Naive thymus-derived CD4-positive, alpha-beta T cell (primary cell): ENCODE measurements at regions not wholly inside any gene's neighbourhood (a gene's known extent, or its start where the extent isn't known, plus 50 kb on each side); places are given as distances from the start of the nearest gene placed in this dataset.

Source experiments
- ATAC-seq: fragments of 150-1000 bp; cut with Tn5 transposase; 2 replicates; pipeline ENCODE4 v1.10.0; 2021; ENCODE audit warnings: mild to moderate bottlenecking, moderate library complexity
- CTCF ChIA-PET: fragments of 350-600 bp; sonication (Branson Sonifier 250); formaldehyde crosslinking; loops from one replicate; lab custom pipeline; 2021; ENCODE audit warnings: antibody characterized with exemption; lab: Charles Lee
- POLR2A ChIA-PET: fragments of 350-600 bp; sonication (Branson Sonifier 250); formaldehyde crosslinking; loops from one replicate; lab custom pipeline; 2021; ENCODE audit warnings: antibody characterized with exemption, inconsistent platforms; lab: Charles Lee
- DNase-seq, 9 donors: peaks; one replicate each; pipeline versions ENCODE4 v3.0.0 to v3.0.0-alpha.2; 2020 to 2022; ENCODE audit warnings: mixed read lengths in 1 of 9
- H3K27ac ChIP-seq: one replicate; pipeline ENCODE4 v1.7.0; 2013; ENCODE audit warnings: mild to moderate bottlenecking, low read depth, low read length, moderate library complexity
- H3K27me3 ChIP-seq, 2 donors: one replicate each; pipeline ENCODE4 v1.7.0; 2013; ENCODE audit warnings: low read length in 2 of 2, mild to moderate bottlenecking in 2 of 2, moderate library complexity in 2 of 2; ENCODE audit not compliant: control insufficient read depth in 2 of 2, insufficient read depth in 2 of 2
- H3K36me3 ChIP-seq, 3 experiments: 1 replicate in 2 of 3; 2 replicates in 1 of 3; pipeline ENCODE4 v1.7.0; 2013; ENCODE audit warnings: low read length in 3 of 3, mild to moderate bottlenecking in 3 of 3, moderate library complexity in 1 of 3; ENCODE audit not compliant: insufficient read depth in 3 of 3, control insufficient read depth in 2 of 3
- H3K4me1 ChIP-seq, 2 donors: one replicate each; pipeline ENCODE4 v1.7.0; 2013; ENCODE audit warnings: low read length in 2 of 2, mild to moderate bottlenecking in 2 of 2, moderate library complexity in 1 of 2; ENCODE audit not compliant: control insufficient read depth in 2 of 2, insufficient read depth in 2 of 2
- H3K4me3 ChIP-seq: 2 replicates; pipeline ENCODE4 v1.7.0; 2013; ENCODE audit warnings: mild to moderate bottlenecking, low read length
- H3K9me3 ChIP-seq, 3 experiments: 1 replicate in 2 of 3; 2 replicates in 1 of 3; pipeline ENCODE4 v1.7.0; 2013; ENCODE audit warnings: low read length in 3 of 3; ENCODE audit not compliant: control insufficient read depth in 2 of 3
- H3K27ac Mint-ChIP-seq, 9 donors: one replicate each; pipeline ENCODE4 v1.8.0; 2020 to 2022; ENCODE audit warnings: mixed read lengths in 9 of 9, mild to moderate bottlenecking in 8 of 9, moderate library complexity in 5 of 9, inconsistent platforms in 2 of 9
- H3K27me3 Mint-ChIP-seq, 5 donors: one replicate each; pipeline ENCODE4 v1.8.0; 2021 to 2022; ENCODE audit warnings: mixed read lengths in 5 of 5, mild to moderate bottlenecking in 1 of 5
- H3K36me3 Mint-ChIP-seq, 5 donors: one replicate each; pipeline ENCODE4 v1.8.0; 2020 to 2022; ENCODE audit warnings: mixed read lengths in 5 of 5, mild to moderate bottlenecking in 3 of 5, inconsistent platforms in 1 of 5
- H3K4me1 Mint-ChIP-seq, 7 donors: one replicate each; pipeline ENCODE4 v1.8.0; 2020 to 2022; ENCODE audit warnings: mixed read lengths in 7 of 7, mild to moderate bottlenecking in 3 of 7, inconsistent platforms in 1 of 7
- H3K4me3 Mint-ChIP-seq, 10 donors: one replicate each; pipeline ENCODE4 v1.8.0; 2020 to 2022; ENCODE audit warnings: mild to moderate bottlenecking in 10 of 10, mixed read lengths in 10 of 10, moderate library complexity in 6 of 10, inconsistent platforms in 2 of 10
- H3K9me3 Mint-ChIP-seq, 11 donors: one replicate each; pipeline ENCODE4 v1.8.0; 2020 to 2022; ENCODE audit warnings: mixed read lengths in 11 of 11, mild to moderate bottlenecking in 4 of 11, inconsistent platforms in 1 of 11, moderate library complexity in 1 of 11
- intact Hi-C, 2 donors: fragments of 100-400 bp; cut with micrococcal nuclease; formaldehyde crosslinking; loops; one replicate each; pipeline ENCODE4 v1.15.1; 2023

DNA sequence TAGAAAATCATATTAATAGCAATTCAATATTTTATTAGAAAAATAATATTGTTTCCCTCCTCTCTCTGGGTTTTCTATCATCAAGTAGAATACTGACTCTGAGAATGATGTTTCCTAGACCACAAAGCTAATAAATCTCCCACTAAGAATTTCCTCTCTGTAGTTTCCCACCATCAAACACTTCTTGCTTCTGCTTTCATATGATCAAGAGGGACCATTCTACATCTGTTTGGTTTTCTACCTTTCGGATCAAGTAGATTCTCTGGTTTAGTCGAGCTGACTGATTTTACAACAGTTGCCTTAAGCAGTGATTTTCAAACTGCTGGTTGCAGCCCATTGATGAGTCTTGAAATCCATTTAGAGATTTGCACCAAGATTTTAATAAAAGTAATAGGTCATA lies 240.2 kb upstream of the PTBP2 start:
- POLR2A ChIA-PET: no interaction called here
- Histone ChIP-seq H3K27ac (no peak overlapping the region), H3K36me3 (no peaks in the 10 kb centered on the region), H3K4me3 (no peak overlapping the region), H3K4me1 (no peaks in the 10 kb centered on the region), H3K27me3 (no peaks in the 10 kb centered on the region), H3K9me3 (no peaks in the 10 kb centered on the region)
- CTCF ChIA-PET: no interaction called here
- Mint-ChIP-seq H3K27ac (no peak overlapping the region), H3K4me3 (no peak overlapping the region), H3K27me3 (peaks cover 0 to 15% (median 7%) of the 10 kb centered on the region in 5 donors), H3K36me3 (no peaks in the 10 kb centered on the region), H3K4me1 (no peaks in the 10 kb centered on the region), H3K9me3 (peaks cover 0 to 5% (median 2%) of the 10 kb centered on the region in 11 donors)
- DNase-seq (no peak), ATAC-seq (no peak)
- intact Hi-C loops: no loop called here

DNA sequence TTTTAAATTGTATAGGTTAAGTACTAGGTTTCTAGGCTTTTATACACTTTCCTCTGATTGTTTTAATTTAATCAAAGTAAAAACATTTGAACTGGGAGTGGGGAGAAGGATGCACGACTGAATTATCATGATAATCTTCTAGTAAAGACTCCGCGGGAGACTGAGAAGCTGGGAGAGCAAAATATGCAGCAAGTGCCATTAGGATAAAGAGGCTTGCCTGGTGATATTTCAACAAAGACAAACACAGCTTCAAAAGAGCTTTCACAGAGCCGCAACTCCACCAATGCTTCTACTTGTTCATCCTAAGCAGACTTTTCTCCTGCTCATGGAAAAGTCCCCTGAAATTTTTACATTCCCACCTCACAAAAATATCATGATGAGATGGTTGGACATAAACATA lies 239.0 kb upstream of the PTBP2 start:
- CTCF ChIA-PET: no interaction called here
- no peaks in the 10 kb centered on the region for H3K9me3 ChIP-seq

DNA sequence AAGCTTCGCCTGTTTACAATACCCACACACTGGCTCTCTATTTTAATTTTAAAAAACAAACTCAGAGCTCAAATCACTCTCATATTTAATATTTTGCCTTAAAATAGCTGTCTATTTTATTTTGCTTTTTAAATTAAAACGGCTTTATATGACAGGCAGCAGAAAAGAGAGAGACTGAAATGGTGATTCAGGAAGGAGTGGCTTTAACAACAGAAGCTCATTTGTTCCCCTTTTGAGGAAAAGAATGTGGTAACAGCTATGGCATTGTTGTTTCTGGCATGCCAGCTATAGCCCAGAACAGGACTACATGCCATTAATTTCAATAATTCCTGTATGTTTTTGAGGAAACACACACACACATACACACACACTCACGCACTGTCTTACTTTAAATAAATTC lies 234.2 kb upstream of the PTBP2 start:
- Histone ChIP-seq H3K4me1 (no peaks in the 10 kb centered on the region), H3K27ac (no peak overlapping the region), H3K4me3 (no peak overlapping the region), H3K36me3 (no peaks in the 10 kb centered on the region), H3K9me3 (no peaks in the 10 kb centered on the region), H3K27me3 (no peaks in the 10 kb centered on the region)
- DNase-seq (no peak), ATAC-seq (no peak)
- ChIA-PET CTCF (no interaction called here), POLR2A (no interaction called here)
- Mint-ChIP-seq H3K9me3 (peaks cover 0 to 6% (median 0%) of the 10 kb centered on the region in 11 donors), H3K4me1 (no peaks in the 10 kb centered on the region), H3K27me3 (peaks cover 0 to 4% (median 0%) of the 10 kb centered on the region in 5 donors), H3K36me3 (no peaks in the 10 kb centered on the region), H3K4me3 (no peak overlapping the region), H3K27ac (no peak overlapping the region)
- intact Hi-C loops: no loop called here

More for the DNA sequence above, 239.0 kb upstream of the PTBP2 start:
- ATAC-seq (no peak), DNase-seq (no peak)
- Histone ChIP-seq H3K4me1 (no peaks in the 10 kb centered on the region), H3K27ac (no peak overlapping the region), H3K4me3 (no peak overlapping the region), H3K27me3 (no peaks in the 10 kb centered on the region), H3K36me3 (no peaks in the 10 kb centered on the region)
- intact Hi-C loops: no loop called here
- H3K27ac Mint-ChIP-seq: no peak overlapping the region
- H3K36me3 Mint-ChIP-seq: no peaks in the 10 kb centered on the region
- H3K4me1 Mint-ChIP-seq: no peaks in the 10 kb centered on the region
- POLR2A ChIA-PET: no interaction called here
- H3K4me3 Mint-ChIP-seq: no peak overlapping the region
- peaks cover 0 to 15% (median 7%) of the 10 kb centered on the region in 5 donors for H3K27me3 Mint-ChIP-seq
- H3K9me3 Mint-ChIP-seq: peaks cover 0 to 5% (median 2%) of the 10 kb centered on the region in 11 donors

DNA sequence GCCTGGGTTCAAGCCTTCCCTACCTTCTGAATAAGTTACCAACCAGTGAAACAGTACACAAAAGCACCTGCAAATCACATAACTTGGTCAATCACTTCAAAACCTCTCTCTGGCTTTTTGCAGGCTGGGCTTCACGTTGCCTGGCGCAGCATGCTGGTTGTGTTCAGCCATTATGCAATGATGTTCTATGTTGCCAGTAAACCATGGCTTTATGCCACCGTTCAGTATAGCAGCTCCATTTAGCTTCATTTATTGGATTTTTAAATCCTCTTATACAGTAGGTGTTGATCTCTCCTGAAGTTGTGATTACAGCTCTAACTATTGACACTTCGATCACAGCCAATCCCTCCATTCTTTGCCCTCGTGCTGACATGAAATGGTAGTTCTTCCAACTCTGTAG lies 233.6 kb upstream of the PTBP2 start:
- Histone ChIP-seq H3K27ac (no peak overlapping the region), H3K27me3 (no peaks in the 10 kb centered on the region), H3K9me3 (no peaks in the 10 kb centered on the region), H3K4me3 (no peak overlapping the region), H3K36me3 (no peaks in the 10 kb centered on the region), H3K4me1 (no peaks in the 10 kb centered on the region)
- Mint-ChIP-seq H3K4me1 (no peaks in the 10 kb centered on the region), H3K27me3 (peaks cover 0 to 3% (median 0%) of the 10 kb centered on the region in 5 donors), H3K9me3 (peaks cover 0 to 6% (median 0%) of the 10 kb centered on the region in 11 donors), H3K4me3 (no peak overlapping the region), H3K27ac (no peak overlapping the region), H3K36me3 (no peaks in the 10 kb centered on the region)
- CTCF ChIA-PET: no interaction called here
- POLR2A ChIA-PET: no interaction called here
- DNase-seq (no peak), ATAC-seq (no peak)
- intact Hi-C loops: no loop called here

DNA sequence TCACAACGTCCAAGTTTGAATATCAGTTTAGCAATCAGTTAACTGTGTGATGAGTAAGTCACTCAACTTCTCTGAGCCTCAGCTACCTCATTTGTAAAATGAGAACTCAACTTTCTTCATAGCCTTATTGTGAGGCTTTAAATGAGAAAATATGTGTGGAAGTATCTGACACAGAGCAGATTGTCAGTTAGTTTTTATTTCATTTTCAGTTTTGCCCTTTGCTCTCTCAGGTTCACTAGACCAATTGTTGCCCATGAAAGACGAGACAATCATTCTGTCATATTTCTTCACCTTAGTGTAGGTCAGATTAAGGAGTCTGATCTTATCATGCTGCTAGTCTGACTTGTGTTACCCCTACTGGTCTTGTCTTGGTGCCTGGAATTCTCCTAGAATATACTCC lies 232.8 kb upstream of the PTBP2 start:
- CTCF ChIA-PET: no interaction called here

DNA sequence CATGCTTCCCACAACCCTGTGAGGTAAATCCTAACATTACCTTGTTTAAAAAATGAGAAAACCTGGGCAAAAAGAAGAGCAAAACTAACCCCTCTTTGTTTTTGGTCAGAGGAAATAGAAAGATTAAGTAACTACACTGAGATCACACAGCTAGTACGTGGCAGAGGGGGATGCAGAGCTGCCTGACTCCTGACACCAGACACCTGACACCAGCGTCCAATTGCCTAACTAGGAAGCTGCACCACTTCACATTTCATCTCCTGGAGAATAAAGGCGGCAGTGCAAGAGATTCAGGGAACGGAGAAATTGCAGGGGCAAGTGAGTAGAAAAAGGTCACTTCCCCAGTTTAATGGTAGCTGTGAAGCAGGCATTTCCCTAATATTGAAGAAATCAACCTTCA lies 229.3 kb upstream of the PTBP2 start:
- H3K36me3 ChIP-seq: no peaks in the 10 kb centered on the region
- no peak overlapping the region for H3K27ac ChIP-seq
- H3K9me3 Mint-ChIP-seq: peaks cover 0 to 5% (median 0%) of the 10 kb centered on the region in 11 donors
- H3K4me3 Mint-ChIP-seq: no peak overlapping the region
- no peaks in the 10 kb centered on the region for H3K27me3 ChIP-seq
- no peak overlapping the region for H3K4me3 ChIP-seq
- no peak overlapping the region for H3K27ac Mint-ChIP-seq
- ChIA-PET CTCF (no interaction called here), POLR2A (no interaction called here)
- peaks cover 0 to 3% (median 0%) of the 10 kb centered on the region in 5 donors for H3K27me3 Mint-ChIP-seq
- no peak for ATAC-seq
- intact Hi-C loops: no loop called here
- H3K4me1 Mint-ChIP-seq: no peaks in the 10 kb centered on the region
- H3K4me1 ChIP-seq: no peaks in the 10 kb centered on the region
- DNase-seq: no peak
- H3K36me3 Mint-ChIP-seq: no peaks in the 10 kb centered on the region
- H3K9me3 ChIP-seq: no peaks in the 10 kb centered on the region

More for the DNA sequence above, 232.8 kb upstream of the PTBP2 start:
- Histone ChIP-seq H3K27me3 (no peaks in the 10 kb centered on the region), H3K9me3 (no peaks in the 10 kb centered on the region), H3K4me1 (no peaks in the 10 kb centered on the region), H3K27ac (no peak overlapping the region), H3K36me3 (no peaks in the 10 kb centered on the region), H3K4me3 (no peak overlapping the region)
- Mint-ChIP-seq H3K27me3 (peaks cover 0 to 3% (median 0%) of the 10 kb centered on the region in 5 donors), H3K36me3 (no peaks in the 10 kb centered on the region), H3K4me1 (no peaks in the 10 kb centered on the region), H3K27ac (no peak overlapping the region), H3K9me3 (peaks cover 0 to 6% (median 0%) of the 10 kb centered on the region in 11 donors), H3K4me3 (no peak overlapping the region)
- intact Hi-C loops: no loop called here
- POLR2A ChIA-PET: no interaction called here
- DNase-seq (no peak), ATAC-seq (no peak)

DNA sequence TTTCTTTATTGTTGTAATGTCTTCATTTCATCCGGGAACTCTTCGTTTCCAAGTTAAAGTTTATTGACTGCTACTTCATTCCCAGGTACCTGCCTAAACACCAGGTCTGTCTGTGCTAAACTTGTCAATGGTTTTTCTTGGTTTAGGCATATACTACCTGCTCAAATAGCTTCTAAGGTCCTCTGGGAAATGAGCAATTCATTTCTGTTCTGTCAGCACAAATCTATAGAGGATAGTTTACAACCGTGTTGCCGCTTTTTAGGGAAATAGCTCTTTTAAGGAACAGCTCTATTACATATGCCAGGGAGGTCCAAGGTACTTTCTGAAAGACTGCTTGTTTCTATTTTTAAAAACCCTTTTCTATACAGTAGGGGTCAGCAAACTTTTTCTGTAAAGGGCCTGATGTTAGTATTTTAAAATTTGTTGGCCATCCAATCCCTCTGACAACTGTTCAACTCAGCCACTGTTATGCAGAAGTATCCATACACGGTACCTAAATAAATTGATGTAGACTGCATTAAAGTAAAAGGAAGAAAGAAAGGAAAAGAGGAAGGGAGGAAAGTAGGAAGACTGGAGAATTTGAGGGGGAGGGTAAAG lies 222.7 kb upstream of the PTBP2 start:
- peaks cover 0 to 4% (median 0%) of the 10 kb centered on the region in 5 donors for H3K27me3 Mint-ChIP-seq
- no peaks in the 10 kb centered on the region for H3K4me1 ChIP-seq
- no peaks in the 10 kb centered on the region for H3K4me1 Mint-ChIP-seq
- DNase-seq (no peak), ATAC-seq (no peak)
- ChIA-PET POLR2A (no interaction called here), CTCF (no interaction called here)
- H3K9me3 Mint-ChIP-seq: peaks cover 0 to 3% (median 0%) of the 10 kb centered on the region in 11 donors
- no peaks in the 10 kb centered on the region for H3K9me3 ChIP-seq
- no peak overlapping the region for H3K27ac Mint-ChIP-seq
- H3K36me3 Mint-ChIP-seq: no peaks in the 10 kb centered on the region
- no peak overlapping the region for H3K4me3 ChIP-seq
- no peaks in the 10 kb centered on the region for H3K27me3 ChIP-seq
- no peaks in the 10 kb centered on the region for H3K36me3 ChIP-seq
- no peak overlapping the region for H3K27ac ChIP-seq
- intact Hi-C loops: no loop called here
- H3K4me3 Mint-ChIP-seq: no peak overlapping the region
